HEK293 (cell line): ENCODE measurements at regions not wholly inside any gene's neighbourhood (a gene's known extent, or its start where the extent isn't known, plus 50 kb on each side); places are given as distances from the start of the nearest gene placed in this dataset.

Experiments
- CTCF ChIP-seq: fragments of 450-650 bp; formaldehyde crosslinking; IDR thresholded peaks from 2 replicates; pipeline ENCODE4 v1.5.1; 2016; ENCODE audit warnings: missing biosample characterization, missing genetic modification characterization
- REST ChIP-seq: fragments of 450-650 bp; formaldehyde crosslinking; IDR thresholded peaks from 2 replicates; pipeline ENCODE4 v1.5.1; 2016; ENCODE audit warnings: missing biosample characterization, missing genetic modification characterization
- YY1 ChIP-seq: fragments of 450-650 bp; formaldehyde crosslinking; IDR thresholded peaks from 2 replicates; pipeline ENCODE4 v1.5.1; 2018; ENCODE audit warnings: missing biosample characterization, missing genetic modification characterization
- ZBTB10 ChIP-seq: fragments of 450-650 bp; formaldehyde crosslinking; IDR thresholded peaks from 2 replicates; pipeline ENCODE4 v1.5.1; 2016; ENCODE audit warnings: missing biosample characterization, missing genetic modification characterization
- ZFP69B ChIP-seq: fragments of 450-650 bp; formaldehyde crosslinking; IDR thresholded peaks from 2 replicates; pipeline ENCODE4 v1.5.1; 2016; ENCODE audit warnings: missing biosample characterization, missing genetic modification characterization

- TF ChIP-seq CTCF (tag by site-specific recombination) = no peak
- TF ChIP-seq REST (tag by site-specific recombination) = no peak
- no peak for TF ChIP-seq ZBTB10
- no peak for TF ChIP-seq YY1 (tag by site-specific recombination)
- TF ChIP-seq ZFP69B (tag by site-specific recombination) = no peak
These were observed 1371.7 kb upstream of the PABPC4L start for GRCh38 chr4:135573251-135573650.
